LNCAP (cell line): ENCODE measurements at regions not wholly inside any gene's neighbourhood (a gene's known extent, or its start where the extent isn't known, plus 50 kb on each side); places are given as distances from the start of the nearest gene placed in this dataset.

ENCODE experiments used
- CTCF ChIP-seq: fragments of 450-650 bp; IDR thresholded peaks from 2 replicates; pipeline ENCODE4 v1.5.1; 2017; ENCODE audit warnings: mild to moderate bottlenecking

DNA sequence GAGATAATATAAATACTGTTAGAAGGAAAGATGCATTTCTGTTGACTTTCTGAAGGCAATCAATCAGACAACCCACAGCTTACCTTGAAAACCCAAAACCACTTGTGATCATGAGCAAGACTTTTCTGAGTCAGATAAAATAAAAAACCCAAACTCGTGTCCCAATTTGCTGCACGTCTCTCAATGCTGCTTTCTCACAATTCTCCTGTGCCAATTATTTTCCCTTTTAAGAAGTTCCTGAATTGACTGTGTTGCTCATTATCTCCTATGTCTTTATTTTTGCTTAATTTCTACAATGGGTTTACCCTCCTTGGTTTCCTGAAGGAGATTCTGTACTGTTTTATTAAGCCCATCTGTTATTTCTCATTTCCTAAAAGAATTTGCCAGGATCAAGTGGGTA is 1891.9 kb upstream of the PCDH10 start:
- TF ChIP-seq CTCF = no peak

GRCh38 chr4:131258361-131258760 is 1890.7 kb upstream of the PCDH10 start:
- TF ChIP-seq CTCF = no peak

GRCh38 chr4:131288441-131288840 is 1860.7 kb upstream of the PCDH10 start:
- TF ChIP-seq CTCF = no peak

DNA sequence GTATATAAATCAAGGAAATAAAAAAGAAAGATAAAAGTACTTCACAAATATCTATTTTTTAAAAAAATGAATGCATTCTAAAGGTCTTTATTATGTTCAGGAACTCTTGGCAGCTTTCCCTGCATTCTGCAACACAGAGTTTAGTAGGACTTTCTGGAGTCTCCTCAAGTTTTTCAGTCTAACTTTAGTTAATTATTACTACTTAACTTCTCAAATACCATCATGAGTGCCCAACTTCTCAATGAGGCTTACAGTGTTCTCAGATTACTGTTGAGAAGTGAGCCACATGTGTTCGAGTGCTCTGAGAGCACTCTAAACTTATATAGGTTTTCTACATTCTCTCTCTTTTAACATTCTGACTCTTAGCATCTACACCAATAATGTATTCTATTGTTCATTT is 1852.9 kb upstream of the PCDH10 start:
- no peak for TF ChIP-seq CTCF

DNA sequence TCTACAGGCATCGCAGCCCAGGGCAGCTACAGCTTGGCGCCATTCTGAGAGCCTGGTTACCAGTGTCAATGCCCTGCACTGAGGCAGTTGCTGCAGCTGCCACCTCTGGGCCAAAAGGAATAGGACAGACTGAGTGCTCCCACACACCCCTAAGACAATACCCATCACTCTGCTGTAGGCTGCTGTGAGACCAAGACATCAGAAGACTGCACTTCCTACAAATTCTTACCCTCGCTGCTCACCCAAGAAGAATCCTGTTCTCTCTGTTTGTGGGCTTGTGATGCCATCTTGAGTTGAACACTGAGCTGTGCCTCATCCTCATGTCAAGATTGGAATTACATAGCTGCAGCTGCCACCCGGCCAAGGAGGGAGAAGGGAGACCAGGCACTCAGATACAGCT is 1847.0 kb upstream of the PCDH10 start:
- TF ChIP-seq CTCF = no peak

- no peak for TF ChIP-seq CTCF
Measured at GRCh38 chr4:131304686-131305085, 1844.4 kb upstream of the PCDH10 start.

- TF ChIP-seq CTCF = no peak
Measured at GRCh38 chr4:131309628-131310027, 1839.5 kb upstream of the PCDH10 start.

DNA sequence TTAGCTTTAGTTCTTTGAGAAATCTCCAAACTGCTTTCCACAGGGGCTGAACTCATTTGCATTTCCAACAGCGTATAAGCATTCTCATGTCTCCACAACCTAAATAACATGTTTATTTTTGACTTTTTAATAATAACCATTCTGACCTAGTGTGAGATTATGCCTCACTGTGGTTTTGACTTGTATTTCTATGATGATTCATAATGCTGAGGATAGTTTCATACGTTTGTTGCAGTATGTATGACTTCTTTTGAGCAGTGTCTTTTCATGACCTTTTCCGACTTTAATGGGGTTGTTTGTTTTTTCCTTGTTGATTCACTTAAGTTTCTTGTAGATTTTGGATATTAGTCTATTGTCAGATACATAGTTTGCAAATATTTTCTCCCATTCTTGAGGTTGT is 1833.0 kb upstream of the PCDH10 start:
- TF ChIP-seq CTCF = no peak
